CD4-positive, alpha-beta T cell treated with Interleukin-6 for 4 hours (primary cell): ENCODE measurements at regions not wholly inside any gene's neighbourhood (a gene's known extent, or its start where the extent isn't known, plus 50 kb on each side); places are given as distances from the start of the nearest gene placed in this dataset.
"Not testable (repeated sequence)": the region's sequence is repeated elsewhere in the genome, so short reads cannot be mapped to it uniquely, and the experiment has no call there.

ENCODE experiments used
- DNase-seq: peaks from one replicate; pipeline ENCODE4 v3.0.0-alpha.2; 2020; ENCODE audit warnings: mixed read lengths

GRCh38 chr7:114273218-114273617 lies 141.4 kb upstream of the FOXP2 start:
- DNase-seq: no peak

GRCh38 chr7:114269714-114270113 lies 144.9 kb upstream of the FOXP2 start:
- DNase-seq: no peak

GRCh38 chr7:114267550-114267949 lies 147.1 kb upstream of the FOXP2 start:
- DNase-seq: not testable (repeated sequence)

GRCh38 chr7:114264023-114264422 lies 150.6 kb upstream of the FOXP2 start:
- no peak for DNase-seq

- DNase-seq: no peak
These were observed 151.4 kb upstream of the FOXP2 start for GRCh38 chr7:114263219-114263618.

GRCh38 chr7:114255404-114255841 lies 159.2 kb upstream of the FOXP2 start:
- no peak for DNase-seq

GRCh38 chr7:114243646-114244045 lies 171.0 kb upstream of the FOXP2 start:
- no peak for DNase-seq

- DNase-seq: no peak
These were observed 171.6 kb upstream of the FOXP2 start for GRCh38 chr7:114242992-114243507.

- DNase-seq: no peak
These were observed 185.4 kb upstream of the FOXP2 start for GRCh38 chr7:114229246-114229645.

- DNase-seq: no peak
These were observed 188.8 kb upstream of the FOXP2 start for GRCh38 chr7:114225784-114226183.

GRCh38 chr7:114218283-114218682 lies 196.3 kb upstream of the FOXP2 start:
- no peak for DNase-seq

GRCh38 chr7:114217026-114217806 lies 197.4 kb upstream of the FOXP2 start:
- no peak for DNase-seq

GRCh38 chr7:114214466-114214865 lies 200.1 kb upstream of the FOXP2 start:
- no peak for DNase-seq

- DNase-seq: no peak
These were observed 201.7 kb upstream of the FOXP2 start for GRCh38 chr7:114212721-114213429.

GRCh38 chr7:114209968-114210367 lies 204.6 kb upstream of the FOXP2 start:
- no peak for DNase-seq

GRCh38 chr7:114206688-114207087 lies 207.9 kb upstream of the FOXP2 start:
- no peak for DNase-seq

GRCh38 chr7:114196517-114196916 lies 218.1 kb upstream of the FOXP2 start:
- DNase-seq: no peak

GRCh38 chr7:114190387-114190786 lies 224.2 kb upstream of the FOXP2 start:
- DNase-seq: no peak

- DNase-seq: no peak
These were observed 231.1 kb upstream of the FOXP2 start for GRCh38 chr7:114183311-114184088.

- DNase-seq: no peak
These were observed 231.8 kb upstream of the FOXP2 start for GRCh38 chr7:114182837-114183236.

GRCh38 chr7:114181280-114181679 lies 233.3 kb upstream of the FOXP2 start:
- DNase-seq: no peak

- DNase-seq: no peak
These were observed 233.9 kb upstream of the FOXP2 start for GRCh38 chr7:114180556-114181266.

GRCh38 chr7:114175125-114175524 lies 239.5 kb upstream of the FOXP2 start:
- no peak for DNase-seq
